ENCODE measurements at regions not wholly inside any gene's neighbourhood (a gene's known extent, or its start where the extent isn't known, plus 50 kb on each side); places are given as distances from the start of the nearest gene placed in this dataset.

DNA sequence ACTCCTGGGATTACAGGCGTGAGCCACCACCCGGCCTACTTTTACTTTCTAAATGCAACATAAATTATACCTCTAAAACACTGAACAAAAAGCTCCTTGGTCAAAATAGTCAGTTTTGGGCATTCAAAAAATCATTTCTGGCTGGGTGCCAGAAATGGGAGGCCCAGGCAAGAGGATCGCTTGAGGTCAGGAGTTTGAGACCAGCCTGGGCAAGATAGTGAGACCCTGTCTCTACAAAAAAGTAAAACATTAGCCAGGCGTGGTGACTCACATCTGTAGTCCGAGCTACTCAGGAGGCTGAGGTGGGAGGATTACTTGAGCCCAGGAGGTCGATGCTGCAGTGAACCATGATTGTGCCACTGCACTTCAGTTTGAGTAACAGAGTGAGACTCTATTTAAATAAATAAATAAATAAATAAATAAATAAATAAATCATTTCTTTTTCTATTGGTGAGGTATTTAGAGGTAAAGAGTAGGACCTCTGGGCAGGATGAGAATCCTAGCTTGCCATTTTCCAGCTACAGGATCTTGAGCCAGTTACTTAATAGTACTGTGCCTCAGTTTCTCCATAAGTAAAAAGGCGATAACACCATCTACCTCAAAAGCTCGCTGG lies 87.6 kb downstream of the SKIDA1 start:
- TF ChIP-seq, protein P1, sequence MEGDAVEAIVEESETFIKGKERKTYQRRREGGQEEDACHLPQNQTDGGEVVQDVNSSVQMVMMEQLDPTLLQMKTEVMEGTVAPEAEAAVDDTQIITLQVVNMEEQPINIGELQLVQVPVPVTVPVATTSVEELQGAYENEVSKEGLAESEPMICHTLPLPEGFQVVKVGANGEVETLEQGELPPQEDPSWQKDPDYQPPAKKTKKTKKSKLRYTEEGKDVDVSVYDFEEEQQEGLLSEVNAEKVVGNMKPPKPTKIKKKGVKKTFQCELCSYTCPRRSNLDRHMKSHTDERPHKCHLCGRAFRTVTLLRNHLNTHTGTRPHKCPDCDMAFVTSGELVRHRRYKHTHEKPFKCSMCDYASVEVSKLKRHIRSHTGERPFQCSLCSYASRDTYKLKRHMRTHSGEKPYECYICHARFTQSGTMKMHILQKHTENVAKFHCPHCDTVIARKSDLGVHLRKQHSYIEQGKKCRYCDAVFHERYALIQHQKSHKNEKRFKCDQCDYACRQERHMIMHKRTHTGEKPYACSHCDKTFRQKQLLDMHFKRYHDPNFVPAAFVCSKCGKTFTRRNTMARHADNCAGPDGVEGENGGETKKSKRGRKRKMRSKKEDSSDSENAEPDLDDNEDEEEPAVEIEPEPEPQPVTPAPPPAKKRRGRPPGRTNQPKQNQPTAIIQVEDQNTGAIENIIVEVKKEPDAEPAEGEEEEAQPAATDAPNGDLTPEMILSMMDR (IDR thresholded peaks at IDR 0.05), result no peak

DNA sequence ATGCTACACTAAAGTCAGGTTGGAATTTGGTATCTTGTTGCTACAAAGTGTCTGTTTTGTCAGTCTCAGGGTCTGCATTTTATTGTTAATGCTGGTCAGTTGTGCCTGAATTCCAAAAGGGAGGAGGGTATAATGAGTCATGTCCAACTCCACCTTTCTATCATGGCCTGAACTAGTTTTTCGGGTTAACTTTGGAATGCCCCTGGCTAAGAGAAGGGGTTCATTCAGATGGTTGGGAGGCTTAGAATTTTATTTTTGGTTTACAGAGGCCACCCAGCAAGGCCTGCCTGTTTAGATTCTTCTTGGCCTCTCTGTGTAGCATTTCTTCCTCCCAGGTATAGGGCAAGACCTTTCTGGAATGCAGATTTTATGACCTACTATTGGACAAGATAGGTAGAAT lies 93.2 kb downstream of the SKIDA1 start:
- TF ChIP-seq, protein P1 (IDR thresholded peaks at IDR 0.05), result no peak

DNA sequence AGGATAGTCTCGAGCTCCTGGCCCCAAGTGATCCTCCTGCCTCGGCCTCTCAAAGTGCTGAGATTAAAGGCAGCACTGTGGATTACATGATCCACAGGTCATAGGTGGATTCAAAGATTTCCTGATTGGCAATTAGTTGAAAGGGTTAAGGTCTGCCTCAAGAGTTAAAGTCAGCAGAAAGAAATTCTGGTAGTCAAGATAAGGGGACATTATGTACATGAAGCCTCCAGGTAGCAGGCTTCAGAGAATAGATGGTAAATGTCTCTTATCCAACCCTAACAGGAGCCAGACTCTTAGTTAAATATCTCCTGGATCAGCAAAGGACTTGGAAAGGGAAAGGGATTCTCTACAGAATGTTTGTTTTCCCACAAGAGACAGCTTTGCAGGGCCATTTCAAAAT lies 93.7 kb downstream of the SKIDA1 start:
- TF ChIP-seq, protein P1 (IDR thresholded peaks at IDR 0.05), result no peak

DNA sequence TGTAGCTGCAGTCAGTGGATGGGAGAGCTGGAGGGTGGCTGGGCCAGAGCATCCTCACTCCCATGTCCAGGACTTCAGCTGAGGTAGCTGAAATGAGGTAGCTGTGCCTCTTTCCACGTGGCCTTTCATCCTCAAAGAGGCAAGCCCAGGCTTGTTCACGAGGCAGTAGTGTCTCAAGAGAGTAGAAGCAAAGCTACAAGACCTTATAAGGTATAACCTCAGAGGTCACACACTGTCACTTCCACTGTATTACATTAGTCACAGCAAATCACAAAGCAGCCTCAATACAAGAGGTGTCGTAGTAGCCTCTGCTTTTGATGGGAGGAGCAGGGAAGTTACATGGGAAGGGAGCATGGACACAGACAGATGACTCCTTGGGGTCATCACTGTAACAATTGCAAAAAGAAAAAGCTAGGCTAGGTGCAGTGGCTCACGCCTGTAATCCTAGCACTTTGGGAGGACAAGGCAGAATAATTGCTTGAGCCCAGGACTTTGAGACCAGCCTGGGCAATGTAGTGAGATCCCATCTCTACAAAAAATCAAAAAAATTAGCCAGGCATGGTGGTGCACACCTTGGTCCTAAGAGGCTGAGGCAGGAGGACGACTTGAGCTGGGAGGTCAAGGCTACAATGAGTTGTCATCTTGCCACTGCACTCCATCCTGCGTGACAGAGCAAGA lies 97.5 kb downstream of the SKIDA1 start:
- TF ChIP-seq, protein P1 (IDR thresholded peaks at IDR 0.05), result no peak

DNA sequence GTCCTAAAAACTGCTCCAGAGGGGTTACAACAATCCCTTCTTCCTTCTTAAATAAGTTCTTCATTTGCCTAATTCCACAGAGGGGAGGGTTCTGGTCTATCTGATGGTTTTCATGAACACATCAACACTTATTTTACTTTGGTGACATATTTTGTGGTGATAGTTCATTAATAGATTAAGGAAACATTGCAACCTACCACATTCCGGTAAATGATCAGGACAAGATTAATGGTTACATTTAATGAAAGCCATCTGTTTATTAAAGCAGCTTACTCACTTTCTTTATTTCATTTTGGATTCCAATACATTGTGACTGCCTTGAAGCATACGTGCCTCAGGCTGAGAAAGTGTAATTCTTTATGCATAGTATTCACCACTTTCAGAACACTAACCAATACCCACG lies 101.0 kb downstream of the SKIDA1 start:
- TF ChIP-seq, protein P1 (IDR thresholded peaks at IDR 0.05), result no peak

DNA sequence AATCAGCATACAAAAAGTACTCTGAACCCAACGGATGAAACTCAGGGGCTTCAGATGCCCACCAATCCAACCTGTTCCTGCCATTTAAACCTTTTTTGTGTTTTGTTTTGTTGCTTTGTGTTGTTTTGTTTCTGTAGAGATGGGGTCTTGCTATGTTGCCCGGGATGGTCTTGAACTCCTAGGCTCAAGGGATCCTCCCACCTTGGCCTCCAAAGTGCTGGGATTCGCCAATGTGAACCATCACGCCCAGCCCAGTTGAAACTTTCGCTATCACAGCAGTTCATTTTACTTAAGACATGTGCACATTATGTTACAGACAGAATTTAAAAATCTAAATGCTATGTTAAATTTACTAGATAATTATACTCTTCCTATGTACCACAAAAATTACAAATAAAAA lies 101.6 kb downstream of the SKIDA1 start:
- TF ChIP-seq, protein P1 (IDR thresholded peaks at IDR 0.05), result no peak

DNA sequence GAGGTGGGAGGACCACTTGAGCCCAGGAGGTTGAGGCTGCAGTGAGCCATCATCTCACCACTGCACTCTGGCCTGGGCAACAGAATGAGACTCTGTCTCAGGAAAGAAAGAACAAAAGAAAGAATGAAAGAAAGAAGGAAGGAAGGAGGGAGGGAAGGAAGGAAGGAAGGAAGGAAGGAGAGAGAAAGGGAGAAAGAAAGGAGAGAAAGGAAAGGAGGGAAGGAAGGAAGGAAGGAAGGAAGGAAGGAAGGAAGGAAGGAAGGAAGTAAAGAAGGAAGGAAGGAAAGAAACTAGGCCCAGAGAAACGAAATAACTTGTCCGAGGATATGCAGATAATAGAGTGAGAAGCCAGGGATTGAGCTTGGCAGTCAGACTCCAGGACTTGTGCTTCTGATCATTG lies 102.1 kb downstream of the SKIDA1 start:
- TF ChIP-seq, protein P1 (IDR thresholded peaks at IDR 0.05), result no peak

Data from LNCAP (cell line).